GM18907 (cell line): ENCODE measurements at regions not wholly inside any gene's neighbourhood (a gene's known extent, or its start where the extent isn't known, plus 50 kb on each side); places are given as distances from the start of the nearest gene placed in this dataset.

ENCODE experiments used
- ATAC-seq: cut with Tn5 transposase; IDR thresholded peaks from one replicate; pipeline ENCODE4 v1.9.1; 2021; ENCODE audit warnings: mild to moderate bottlenecking, moderate library complexity; ENCODE audit not compliant: unreplicated experiment

GRCh38 chr5:165805756-165806155, 2300.3 kb downstream of the MAT2B start:
- no peak for ATAC-seq

GRCh38 chr5:165808335-165808734, 2302.9 kb downstream of the MAT2B start:
- no peak for ATAC-seq

GRCh38 chr5:165809914-165810313, 2304.5 kb downstream of the MAT2B start:
- no peak for ATAC-seq

- ATAC-seq, result no peak
These were observed 2324.1 kb downstream of the MAT2B start for GRCh38 chr5:165829504-165829903.

GRCh38 chr5:165834891-165835290, 2329.5 kb downstream of the MAT2B start:
- no peak for ATAC-seq

- no peak for ATAC-seq
These were observed 2330.6 kb downstream of the MAT2B start for GRCh38 chr5:165836046-165836445.

GRCh38 chr5:165837286-165837685, 2331.9 kb downstream of the MAT2B start:
- ATAC-seq, result no peak

- no peak for ATAC-seq
These were observed 2339.2 kb downstream of the MAT2B start for GRCh38 chr5:165844571-165844970.

- no peak for ATAC-seq
These were observed 2352.7 kb downstream of the MAT2B start for GRCh38 chr5:165858118-165858517.

- ATAC-seq, result no peak
These were observed 2353.8 kb downstream of the MAT2B start for GRCh38 chr5:165859251-165859650.

- no peak for ATAC-seq
These were observed 2357.8 kb downstream of the MAT2B start for GRCh38 chr5:165863239-165863638.

- no peak for ATAC-seq
These were observed 2365.9 kb downstream of the MAT2B start for GRCh38 chr5:165871291-165871690.

- no peak for ATAC-seq
These were observed 2369.4 kb downstream of the MAT2B start for GRCh38 chr5:165874851-165875250.

GRCh38 chr5:165876538-165876937, 2371.1 kb downstream of the MAT2B start:
- no peak for ATAC-seq

GRCh38 chr5:165877475-165877874, 2372.1 kb downstream of the MAT2B start:
- ATAC-seq, result no peak

GRCh38 chr5:165881259-165881658, 2375.8 kb downstream of the MAT2B start:
- no peak for ATAC-seq

- ATAC-seq, result no peak
These were observed 2376.7 kb downstream of the MAT2B start for GRCh38 chr5:165882099-165882498.

- no peak for ATAC-seq
These were observed 2380.4 kb downstream of the MAT2B start for GRCh38 chr5:165885623-165886350.

- ATAC-seq, result no peak
These were observed 2381.7 kb downstream of the MAT2B start for GRCh38 chr5:165887147-165887546.

- no peak for ATAC-seq
These were observed 2387.0 kb downstream of the MAT2B start for GRCh38 chr5:165892383-165892782.

GRCh38 chr5:165894916-165895315, 2389.5 kb downstream of the MAT2B start:
- ATAC-seq, result no peak

- ATAC-seq, result no peak
These were observed 2387.6 kb upstream of the WWC1 start for GRCh38 chr5:165903835-165904234.

GRCh38 chr5:165906871-165907270, 2384.6 kb upstream of the WWC1 start:
- no peak for ATAC-seq
